PC-3 (cell line): ENCODE measurements at regions not wholly inside any gene's neighbourhood (a gene's known extent, or its start where the extent isn't known, plus 50 kb on each side); places are given as distances from the start of the nearest gene placed in this dataset.
"Not testable (repeated sequence)": the region's sequence is repeated elsewhere in the genome, so short reads cannot be mapped to it uniquely, and the experiment has no call there.

ENCODE experiments used
- ATAC-seq: fragments of 200-7000 bp; cut with Tn5 transposase; 2 replicates; pipeline ENCODE4 v1.9.1; 2020; ENCODE audit warnings: mild to moderate bottlenecking, moderate library complexity
- BruUV-seq: library from RNA; stranded (reverse); fragments of 400-500 nt; replicated peaks from 2 replicates; lab custom pipeline; 2021; lab: Mats Ljungman, UMichigan
- CTCF ChIA-PET: fragments of 300-600 bp; sonication (Branson Sonifier 250); formaldehyde crosslinking; loops from one replicate; lab custom pipeline; 2022; ENCODE audit warnings: antibody characterized with exemption; lab: Charles Lee
- POLR2A ChIA-PET: fragments of 300-600 bp; sonication (Branson Sonifier 250); formaldehyde crosslinking; loops from one replicate; lab custom pipeline; 2022; ENCODE audit warnings: antibody characterized with exemption; ENCODE audit not compliant: unreplicated experiment; lab: Charles Lee
- DNase-seq: peaks from one replicate; pipeline ENCODE4 v3.0.0-alpha.2; 2015
- H2AFZ ChIP-seq: fragments of 300-600 bp; sonication (generic); 2 replicates; pipeline ENCODE4 v1.6.0; 2016; ENCODE audit warnings: antibody characterized with exemption, low read length
- H3F3A ChIP-seq: fragments of 300-600 bp; sonication (generic); one replicate; pipeline ENCODE4 v1.6.0; 2017; ENCODE audit warnings: antibody characterized with exemption, low read length, control low read depth, mild to moderate bottlenecking; ENCODE audit not compliant: unreplicated experiment
- H3K27ac ChIP-seq: fragments of 300-600 bp; sonication (generic); 2 replicates; pipeline ENCODE4 v1.5.1; 2016; ENCODE audit warnings: mild to moderate bottlenecking, low read length
- H3K27me3 ChIP-seq: fragments of 300-600 bp; sonication (generic); 2 replicates; pipeline ENCODE4 v1.6.1; 2016; ENCODE audit warnings: low read length, mixed read lengths
- H3K36me3 ChIP-seq: fragments of 300-600 bp; sonication (generic); 2 replicates; pipeline ENCODE4 v1.6.1; 2016; ENCODE audit warnings: low read depth, mixed run types, low read length, mixed read lengths
- H3K4me1 ChIP-seq: fragments of 300-600 bp; sonication (generic); 2 replicates; pipeline ENCODE4 v1.5.1; 2016; ENCODE audit warnings: low read length; ENCODE audit not compliant: insufficient read depth
- H3K4me2 ChIP-seq: fragments of 300-600 bp; sonication (generic); 2 replicates; pipeline ENCODE4 v1.6.0; 2016; ENCODE audit warnings: low read length
- H3K4me3 ChIP-seq: fragments of 300-600 bp; sonication (generic); 2 replicates; pipeline ENCODE4 v1.5.1; 2016; ENCODE audit warnings: mild to moderate bottlenecking, low read length, mixed read lengths
- H3K79me2 ChIP-seq: fragments of 300-600 bp; sonication (generic); 2 replicates; pipeline ENCODE4 v1.6.1; 2017; ENCODE audit warnings: low read length, mixed read lengths
- H3K9ac ChIP-seq: fragments of 300-600 bp; sonication (generic); 2 replicates; pipeline ENCODE4 v1.6.0; 2016; ENCODE audit warnings: mild to moderate bottlenecking, low read length
- H3K9me2 ChIP-seq: fragments of 300-600 bp; sonication (generic); replicated peaks from 2 replicates; pipeline ENCODE4 v1.6.1; 2016; ENCODE audit warnings: mixed run types, low read length, mixed read lengths
- H3K9me3 ChIP-seq: fragments of 300-600 bp; sonication (generic); 2 replicates; pipeline ENCODE4 v1.6.1; 2016; ENCODE audit warnings: low read length, mixed read lengths
- H4K20me1 ChIP-seq: fragments of 300-600 bp; sonication (generic); 2 replicates; pipeline ENCODE4 v1.6.1; 2016; ENCODE audit warnings: low read length, mixed read lengths
- intact Hi-C: fragments of 100-400 bp; cut with micrococcal nuclease; formaldehyde crosslinking; loops from 2 replicates; pipeline ENCODE4 v1.9.0; 2023

DNA sequence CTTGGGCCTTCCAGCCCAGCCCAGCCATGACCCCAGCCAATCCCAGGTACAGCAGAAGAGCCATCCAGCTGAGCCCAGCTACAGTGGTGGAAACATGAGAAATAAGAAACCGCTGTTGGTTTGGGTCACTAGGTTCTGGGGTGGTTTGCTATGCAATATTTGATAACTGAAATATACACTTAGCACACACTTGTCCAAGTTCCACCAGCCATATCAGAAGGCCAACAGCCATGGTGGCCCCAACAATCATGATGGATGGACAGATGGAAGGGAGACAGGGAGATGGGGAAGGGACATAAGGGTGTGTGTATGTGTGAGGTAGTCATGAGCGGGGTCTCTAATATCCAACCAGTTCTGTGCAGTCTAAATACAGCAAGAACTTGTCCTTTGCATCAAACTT, 86.5 kb downstream of the KCNJ18 start:
- ATAC-seq, POLR2A ChIA-PET, CTCF ChIA-PET, H4K20me1 ChIP-seq, H3K9me3 ChIP-seq, BruUV-seq, H3K27ac ChIP-seq, H3K9ac ChIP-seq, H3K4me3 ChIP-seq, DNase-seq, H3K4me1 ChIP-seq, H3K79me2 ChIP-seq, H3F3A ChIP-seq, H3K9me2 ChIP-seq, H3K36me3 ChIP-seq, intact Hi-C loops, H3K27me3 ChIP-seq, H2AFZ ChIP-seq, H3K4me2 ChIP-seq: not testable (repeated sequence)

DNA sequence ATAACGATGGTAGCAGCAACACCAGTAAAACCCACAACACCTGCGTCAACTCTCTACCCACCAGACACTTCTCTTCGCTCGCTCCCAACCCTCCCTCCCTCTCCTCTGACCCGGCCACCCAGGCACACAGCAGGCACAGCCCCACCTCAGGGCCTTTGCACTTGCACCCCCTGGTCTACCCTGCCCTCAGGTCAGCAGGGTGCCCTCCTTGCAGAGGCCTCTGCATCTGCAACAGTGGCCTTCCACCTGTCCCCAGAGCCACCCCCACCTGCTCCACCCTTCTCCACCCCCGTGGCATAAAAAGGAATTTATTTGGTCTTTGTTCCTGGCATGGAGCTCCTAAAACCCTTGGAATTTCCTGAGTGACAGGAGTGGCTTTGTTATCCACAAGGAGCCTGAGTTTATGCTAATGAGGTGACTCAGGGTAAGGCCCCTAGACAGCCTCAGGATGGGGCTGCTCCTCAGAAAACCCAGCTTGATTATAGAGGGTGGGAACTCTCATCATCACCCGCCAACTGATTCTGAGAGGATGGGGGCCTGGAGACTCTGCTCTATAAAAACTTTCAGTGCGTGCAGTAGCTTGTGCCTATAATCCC, 88.1 kb downstream of the KCNJ18 start:
- H3K4me1 ChIP-seq, DNase-seq, BruUV-seq, H3K27me3 ChIP-seq, H3K27ac ChIP-seq, H3K4me2 ChIP-seq, H3F3A ChIP-seq, ATAC-seq, H3K9ac ChIP-seq, H3K79me2 ChIP-seq, CTCF ChIA-PET, H4K20me1 ChIP-seq, H3K36me3 ChIP-seq, H3K4me3 ChIP-seq, H2AFZ ChIP-seq, H3K9me3 ChIP-seq, intact Hi-C loops, H3K9me2 ChIP-seq, POLR2A ChIA-PET: not testable (repeated sequence)

DNA sequence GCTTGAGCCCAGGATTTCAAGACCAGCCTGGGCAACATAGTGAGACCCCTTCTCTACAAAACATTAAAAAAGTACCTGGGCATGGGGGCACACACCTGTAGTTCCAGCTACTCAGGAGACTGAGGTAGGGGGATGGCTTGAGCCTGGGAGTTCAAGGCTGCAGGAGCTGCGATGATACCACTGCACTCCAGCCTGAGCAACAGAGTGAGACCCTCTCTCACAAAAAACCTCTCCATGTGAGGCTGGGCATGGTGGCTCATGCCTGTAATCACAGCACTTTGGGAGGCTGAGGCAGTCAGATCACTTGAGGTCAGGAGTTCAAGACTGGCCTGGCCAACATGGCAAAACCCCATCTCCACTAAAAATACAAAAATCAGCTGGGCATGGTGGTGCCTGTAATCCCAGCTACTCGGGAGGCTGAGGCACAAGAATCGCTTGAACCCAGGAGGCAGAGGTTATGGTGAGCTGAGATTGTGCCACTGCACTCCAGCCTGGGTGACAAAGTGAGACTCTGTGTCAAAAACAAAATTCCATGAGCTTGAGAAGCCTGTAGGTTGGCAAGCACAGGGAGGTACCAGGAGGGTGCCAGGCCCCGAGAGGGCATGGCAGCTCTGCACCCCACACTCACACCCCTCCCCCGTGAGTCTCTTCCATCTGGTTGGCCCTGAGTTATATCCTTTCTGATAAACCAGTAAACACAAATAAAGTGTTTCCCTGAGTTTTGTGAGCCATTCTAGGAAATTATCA, 88.8 kb downstream of the KCNJ18 start:
- CTCF ChIA-PET, H3K36me3 ChIP-seq: not testable (repeated sequence)

DNA sequence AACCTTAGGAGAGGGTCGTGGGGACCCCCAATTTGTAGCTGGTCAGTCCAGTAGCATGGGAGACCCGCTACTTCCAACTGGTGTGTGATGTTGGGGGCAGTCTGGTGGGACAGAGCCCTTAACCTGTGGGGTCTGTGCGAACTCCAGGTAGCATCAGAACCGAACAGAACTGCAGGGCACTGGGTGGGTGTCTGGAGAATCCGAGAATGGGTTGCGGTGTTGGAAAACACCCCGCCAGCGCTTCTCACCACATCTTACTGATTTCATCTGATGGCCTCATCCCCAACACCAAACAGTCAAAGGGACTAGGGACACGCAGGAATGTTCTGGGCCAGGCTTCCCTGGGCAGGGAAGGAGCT, 89.3 kb downstream of the KCNJ18 start:
- H3K4me1 ChIP-seq, H3K27ac ChIP-seq, H3K79me2 ChIP-seq, H3F3A ChIP-seq, H4K20me1 ChIP-seq, POLR2A ChIA-PET, H3K27me3 ChIP-seq, H3K9me2 ChIP-seq, H2AFZ ChIP-seq, H3K9me3 ChIP-seq, H3K4me3 ChIP-seq, H3K36me3 ChIP-seq, DNase-seq, ATAC-seq, H3K4me2 ChIP-seq, BruUV-seq, CTCF ChIA-PET, intact Hi-C loops, H3K9ac ChIP-seq: not testable (repeated sequence)

More for the DNA sequence above, 88.8 kb downstream of the KCNJ18 start:
- H3K9me2 ChIP-seq, H3K79me2 ChIP-seq, H3K4me3 ChIP-seq, POLR2A ChIA-PET, H3F3A ChIP-seq, H4K20me1 ChIP-seq, H3K27me3 ChIP-seq, H3K27ac ChIP-seq, ATAC-seq, H3K9me3 ChIP-seq, H3K4me1 ChIP-seq, H2AFZ ChIP-seq, intact Hi-C loops, H3K4me2 ChIP-seq, DNase-seq, BruUV-seq, H3K9ac ChIP-seq: not testable (repeated sequence)

DNA sequence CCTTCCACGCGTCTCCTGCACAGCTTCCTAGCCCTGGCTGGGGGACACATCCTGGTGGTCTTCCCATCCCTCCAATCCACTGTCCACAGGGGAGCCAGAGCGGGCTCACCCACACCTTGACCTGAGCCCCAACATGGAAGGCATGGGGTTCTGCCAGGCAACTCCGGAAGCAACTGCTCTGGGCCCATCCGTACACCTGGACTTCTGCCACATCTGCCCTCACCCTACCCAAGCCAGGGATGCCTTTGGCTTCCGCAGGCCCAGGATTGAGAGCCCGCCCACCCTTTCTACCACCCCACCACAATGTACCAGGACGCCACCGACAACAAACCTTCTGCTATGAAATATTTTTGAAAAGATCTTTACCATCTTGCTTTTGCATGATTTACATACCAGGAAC, 89.8 kb downstream of the KCNJ18 start:
- ATAC-seq, POLR2A ChIA-PET, BruUV-seq: not testable (repeated sequence)

DNA sequence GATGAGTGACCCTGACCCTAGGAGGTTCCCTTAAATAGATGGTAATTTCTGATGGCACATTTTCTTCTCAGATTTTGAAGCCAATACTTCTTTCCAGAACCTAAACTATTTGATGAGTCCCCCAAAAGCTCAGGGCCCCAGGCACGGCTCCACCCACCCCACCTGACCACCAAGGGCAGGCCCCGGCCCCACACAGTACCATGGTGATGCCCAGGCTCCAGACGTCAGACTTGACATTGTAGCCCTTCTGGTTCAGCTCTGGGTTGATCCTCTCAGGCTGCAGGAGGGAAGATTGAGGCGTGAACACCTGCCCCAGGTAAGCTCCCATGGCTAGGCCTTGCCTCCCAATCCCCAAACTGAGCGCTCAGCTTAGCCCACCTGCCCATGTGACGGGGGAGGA, 90.3 kb downstream of the KCNJ18 start:
- H3K27me3 ChIP-seq, CTCF ChIA-PET, H3K27ac ChIP-seq, H3K4me1 ChIP-seq, POLR2A ChIA-PET, H3F3A ChIP-seq, ATAC-seq, BruUV-seq, H3K4me2 ChIP-seq, H3K9me2 ChIP-seq, DNase-seq, intact Hi-C loops, H3K79me2 ChIP-seq, H3K9me3 ChIP-seq, H3K36me3 ChIP-seq, H3K9ac ChIP-seq, H4K20me1 ChIP-seq, H3K4me3 ChIP-seq, H2AFZ ChIP-seq: not testable (repeated sequence)

More for the DNA sequence above, 89.8 kb downstream of the KCNJ18 start:
- H3K9me3 ChIP-seq, H3K4me1 ChIP-seq, H3K79me2 ChIP-seq, H3K36me3 ChIP-seq, H3K4me2 ChIP-seq, H3K27me3 ChIP-seq, H3K9ac ChIP-seq, H3K9me2 ChIP-seq, H4K20me1 ChIP-seq, DNase-seq, H3K27ac ChIP-seq, H3K4me3 ChIP-seq, H2AFZ ChIP-seq, CTCF ChIA-PET, H3F3A ChIP-seq, intact Hi-C loops: not testable (repeated sequence)
